IPS DF 19.7 (cell line): ENCODE measurements at regions not wholly inside any gene's neighbourhood (a gene's known extent, or its start where the extent isn't known, plus 50 kb on each side); places are given as distances from the start of the nearest gene placed in this dataset.

Experiments used
- DNase-seq: peaks from one replicate; pipeline ENCODE4 v3.0.0-alpha.2; 2013; ENCODE audit warnings: low read depth, low spot score

DNA sequence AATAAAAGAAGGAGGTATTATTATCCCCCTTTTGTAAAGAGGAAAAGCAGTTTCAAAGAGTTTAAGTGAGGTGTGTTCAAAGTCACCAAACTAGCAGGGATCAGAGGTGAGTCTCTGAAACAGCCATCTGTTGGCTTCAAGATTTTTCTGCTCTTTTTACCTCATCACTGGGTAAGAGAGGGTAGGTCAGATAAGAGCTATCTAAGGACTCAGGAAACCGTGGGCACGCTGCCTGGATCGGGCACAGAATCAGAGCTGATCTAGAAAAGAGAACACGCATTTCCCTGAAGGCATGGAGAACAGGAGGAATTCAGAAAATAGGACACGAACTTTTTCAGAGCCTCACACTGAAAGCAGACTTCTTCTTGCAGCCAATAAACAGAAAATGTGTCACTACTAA is 65.8 kb upstream of the LY86 start:
- no peak for DNase-seq

DNA sequence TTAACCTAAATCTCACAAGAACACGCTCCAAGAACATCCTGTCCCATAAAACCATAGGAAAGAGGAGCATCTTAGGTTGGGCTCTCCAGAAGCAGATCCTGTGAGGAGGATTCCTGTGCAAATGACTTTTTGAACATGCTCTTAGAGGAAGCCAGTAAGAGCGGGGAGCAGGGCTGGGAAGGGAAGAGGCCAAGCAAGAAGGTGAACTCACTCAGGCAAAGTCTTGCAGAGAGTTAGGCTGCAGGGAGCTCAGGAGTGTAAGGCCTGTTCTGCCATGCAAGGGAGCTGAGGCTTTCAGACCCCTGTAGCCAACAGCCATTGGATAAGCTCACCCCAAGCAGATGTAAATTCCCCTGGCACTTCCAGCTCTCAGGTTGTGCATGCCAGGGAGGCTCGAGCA is 63.6 kb upstream of the LY86 start:
- DNase-seq = no peak

GRCh38 chr6:6525933-6526332 is 62.6 kb upstream of the LY86 start:
- DNase-seq = no peak

DNA sequence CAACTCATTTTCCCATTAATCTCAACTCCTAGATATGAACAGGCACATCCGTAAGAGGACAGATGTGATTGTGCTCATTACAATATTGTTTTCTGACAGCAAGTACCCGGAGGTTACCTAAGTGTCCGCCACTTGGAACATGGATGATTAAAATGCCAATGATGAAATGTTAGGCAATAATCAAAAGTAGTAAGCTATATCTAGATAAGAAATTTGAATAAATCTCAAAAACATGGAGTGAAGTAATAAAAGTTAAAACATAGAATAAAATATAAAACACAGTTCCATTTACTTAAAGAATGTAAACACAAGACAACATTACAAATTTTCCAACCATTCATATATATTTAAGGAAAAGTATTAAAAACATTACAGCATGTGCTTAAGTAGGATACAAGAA is 59.2 kb upstream of the LY86 start:
- no peak for DNase-seq

- DNase-seq = no peak
These were observed 55.3 kb upstream of the LY86 start for GRCh38 chr6:6533176-6533575.

GRCh38 chr6:6534399-6534798 is 54.1 kb upstream of the LY86 start:
- no peak for DNase-seq

DNA sequence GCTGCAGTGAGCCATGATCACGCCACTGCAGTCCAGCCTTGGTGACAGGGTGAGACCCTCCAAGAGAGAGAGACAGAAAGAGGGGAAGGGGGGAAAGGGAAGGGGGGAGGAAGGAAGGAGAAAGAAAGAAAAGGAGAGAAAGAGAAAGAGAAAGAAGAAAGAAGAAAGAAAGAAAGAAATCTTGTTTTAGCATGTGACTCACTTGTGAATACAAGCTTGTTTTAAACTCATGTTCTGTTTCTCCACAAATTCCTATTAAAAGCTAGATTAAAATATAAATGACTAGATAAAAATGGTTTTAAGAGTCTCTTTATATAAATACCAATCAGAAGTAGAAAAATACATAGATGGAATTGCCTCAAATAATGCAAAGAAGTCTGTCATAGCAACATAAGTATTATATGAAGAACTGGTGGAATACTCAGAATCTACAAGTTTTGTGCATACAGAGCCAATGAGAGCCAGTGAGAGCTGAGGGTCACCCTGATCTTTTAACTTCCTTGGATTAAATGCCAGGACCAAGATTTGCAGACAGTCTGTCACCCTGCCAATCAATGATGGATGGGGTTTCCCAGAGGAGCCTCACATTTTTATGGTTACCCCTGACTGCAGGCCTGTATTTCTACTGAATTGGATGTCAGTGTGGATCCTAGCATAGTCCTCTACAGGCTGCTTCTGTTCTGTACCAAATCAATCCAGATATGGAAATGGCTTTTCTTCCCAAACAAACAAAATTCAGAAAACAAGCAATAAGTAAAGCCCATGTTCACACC is 50.8 kb upstream of the LY86 start:
- DNase-seq = no peak

DNA sequence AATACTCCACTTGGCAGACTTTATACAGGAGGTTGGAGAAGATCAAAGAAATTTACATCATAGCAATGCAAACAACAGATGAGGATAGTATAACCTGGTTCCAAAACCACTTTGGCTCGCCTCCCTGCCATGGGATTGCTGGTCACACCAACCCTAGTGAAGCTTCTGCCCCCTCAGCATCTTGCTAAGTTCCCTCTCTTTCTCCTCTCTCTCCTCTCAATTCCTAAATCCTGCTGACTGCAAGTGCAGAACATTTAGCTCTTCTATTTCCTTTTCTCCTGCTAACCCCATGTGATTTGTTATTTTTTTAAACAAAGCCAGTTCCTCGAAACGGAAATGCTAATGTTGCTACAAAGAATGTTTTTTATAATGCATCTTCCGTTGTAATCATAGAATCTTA is 50.3 kb upstream of the LY86 start:
- DNase-seq = no peak
